ENCODE measurements at regions not wholly inside any gene's neighbourhood (a gene's known extent, or its start where the extent isn't known, plus 50 kb on each side); places are given as distances from the start of the nearest gene placed in this dataset.
"Not testable (repeated sequence)": the region's sequence is repeated elsewhere in the genome, so short reads cannot be mapped to it uniquely, and the experiment has no call there.

DNA sequence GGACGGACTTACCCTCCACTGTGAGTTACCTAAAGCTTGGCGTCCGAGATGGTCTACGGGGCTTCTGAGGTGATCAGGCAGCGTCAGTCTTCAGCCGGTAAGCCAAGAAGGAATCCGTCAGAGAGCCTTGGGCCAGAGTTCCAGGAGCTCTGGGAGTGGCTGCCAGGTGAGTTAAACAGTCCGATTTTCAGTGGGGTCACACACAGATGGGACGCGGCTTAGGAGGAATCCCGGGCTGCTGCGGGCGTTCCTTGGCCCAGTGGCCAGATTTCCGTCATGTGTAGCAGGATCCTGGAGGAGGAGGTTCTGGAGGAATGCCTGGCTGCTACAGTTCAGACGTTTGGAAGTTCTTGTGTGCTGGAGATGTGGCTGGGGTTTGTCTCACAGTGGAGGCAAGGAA, 700.7 kb upstream of the NEGR1 start:
- H3K36me3 Mint-ChIP-seq; H3K4me3 Mint-ChIP-seq; H3K27me3 Mint-ChIP-seq; H3K4me1 Mint-ChIP-seq; H3K27ac Mint-ChIP-seq; DNase-seq; ATAC-seq (ENCODE audit: low read depth in 2 of 2): not testable (repeated sequence)
- H3K9me3 Mint-ChIP-seq, result peaks cover 4 to 17% (median 7%) of the 10 kb centered on the region in 7 donors

- Mint-ChIP-seq H3K9me3 (peaks cover 0 to 6% (median 2%) of the 10 kb centered on the region in 7 donors), H3K4me1 (no peaks in the 10 kb centered on the region), H3K27ac (no peak overlapping the region), H3K36me3 (no peaks in the 10 kb centered on the region), H3K27me3 (no peaks in the 10 kb centered on the region), H3K4me3 (no peak overlapping the region)
- DNase-seq (no peak), ATAC-seq (ENCODE audit: low read depth in 2 of 2) (no peak)
Observed at GRCh38 chr1:72969461-72969860, 687.1 kb upstream of the NEGR1 start.

- Mint-ChIP-seq H3K4me1 (no peaks in the 10 kb centered on the region), H3K27ac (no peak overlapping the region), H3K9me3 (peaks cover 0 to 5% (median 0%) of the 10 kb centered on the region in 7 donors), H3K36me3 (no peaks in the 10 kb centered on the region), H3K4me3 (no peak overlapping the region), H3K27me3 (no peaks in the 10 kb centered on the region)
- DNase-seq, result no peak
- no peak for ATAC-seq (ENCODE audit: low read depth in 2 of 2)
Observed at GRCh38 chr1:72954943-72955342, 672.6 kb upstream of the NEGR1 start.

- not testable (repeated sequence) for H3K4me3 Mint-ChIP-seq; ATAC-seq (ENCODE audit: low read depth in 2 of 2); H3K4me1 Mint-ChIP-seq; H3K27me3 Mint-ChIP-seq; H3K36me3 Mint-ChIP-seq; H3K9me3 Mint-ChIP-seq; DNase-seq; H3K27ac Mint-ChIP-seq
Observed at GRCh38 chr1:72950900-72951299, 668.6 kb upstream of the NEGR1 start.

- Mint-ChIP-seq H3K9me3 (peaks cover 0 to 2% (median 0%) of the 10 kb centered on the region in 7 donors), H3K4me1 (no peaks in the 10 kb centered on the region), H3K27me3 (no peaks in the 10 kb centered on the region), H3K36me3 (no peaks in the 10 kb centered on the region), H3K27ac (no peak overlapping the region), H3K4me3 (no peak overlapping the region)
- ATAC-seq (ENCODE audit: low read depth in 2 of 2) (no peak), DNase-seq (no peak)
Observed at GRCh38 chr1:72946903-72947499, 664.7 kb upstream of the NEGR1 start.

GRCh38 chr1:72942008-72942407, 659.7 kb upstream of the NEGR1 start:
- Mint-ChIP-seq H3K4me1 (no peaks in the 10 kb centered on the region), H3K36me3 (no peaks in the 10 kb centered on the region), H3K27me3 (no peaks in the 10 kb centered on the region), H3K9me3 (no peaks in the 10 kb centered on the region), H3K4me3 (no peak overlapping the region), H3K27ac (no peak overlapping the region)
- no peak for DNase-seq
- ATAC-seq (ENCODE audit: low read depth in 2 of 2), result no peak

DNA sequence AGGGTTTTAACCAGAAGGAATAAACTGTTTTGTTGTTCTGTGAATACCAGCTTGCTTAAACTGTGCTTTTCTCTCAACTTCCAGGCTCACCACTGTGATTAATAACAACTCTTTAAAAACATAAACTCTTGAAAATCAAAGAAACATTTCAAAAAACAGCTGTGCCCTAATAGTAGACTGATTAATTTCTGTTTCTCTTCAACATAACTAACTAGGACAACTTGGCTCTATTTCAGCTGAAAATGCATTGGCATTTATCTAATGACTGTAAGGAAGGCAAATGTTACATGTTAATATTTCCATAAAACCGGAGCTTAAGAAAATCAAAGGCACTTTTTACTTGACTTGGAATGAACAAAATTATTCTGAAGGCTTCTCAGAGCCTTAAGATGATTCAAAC, 656.1 kb upstream of the NEGR1 start:
- H3K27me3 Mint-ChIP-seq, result no peaks in the 10 kb centered on the region
- no peak overlapping the region for H3K4me3 Mint-ChIP-seq
- H3K36me3 Mint-ChIP-seq, result no peaks in the 10 kb centered on the region
- H3K27ac Mint-ChIP-seq, result no peak overlapping the region
- no peaks in the 10 kb centered on the region for H3K9me3 Mint-ChIP-seq
- no peaks in the 10 kb centered on the region for H3K4me1 Mint-ChIP-seq
- ATAC-seq (ENCODE audit: low read depth in 2 of 2), result no peak
- DNase-seq, result no peak

GRCh38 chr1:72937905-72938304, 655.6 kb upstream of the NEGR1 start:
- no peaks in the 10 kb centered on the region for H3K4me1 Mint-ChIP-seq
- ATAC-seq (ENCODE audit: low read depth in 2 of 2) (no peak), DNase-seq (no peak)
- no peaks in the 10 kb centered on the region for H3K36me3 Mint-ChIP-seq
- H3K27ac Mint-ChIP-seq, result no peak overlapping the region
- no peak overlapping the region for H3K4me3 Mint-ChIP-seq
- H3K9me3 Mint-ChIP-seq, result peaks cover 0 to under 1% (median 0%) of the 10 kb centered on the region in 7 donors
- no peaks in the 10 kb centered on the region for H3K27me3 Mint-ChIP-seq

DNA sequence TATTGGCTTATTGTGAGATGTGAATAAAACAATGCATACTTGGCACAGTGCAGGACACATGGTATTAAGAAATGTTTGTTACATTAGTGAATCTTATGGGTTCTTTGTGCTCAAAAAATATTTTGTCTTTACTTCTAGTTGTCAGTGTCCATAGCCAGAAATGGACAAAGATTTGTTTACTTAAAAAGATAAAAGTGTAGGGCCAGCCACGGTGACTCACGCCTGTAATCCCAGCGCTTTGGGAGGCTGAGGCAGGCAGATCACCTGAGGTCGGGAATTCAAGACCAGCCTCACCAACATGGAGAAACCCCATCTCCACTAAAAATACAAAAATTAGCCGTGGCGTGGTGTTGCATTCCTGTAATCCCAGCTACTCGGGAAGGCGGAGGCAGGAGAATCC, 654.6 kb upstream of the NEGR1 start:
- ATAC-seq (ENCODE audit: low read depth in 2 of 2), result no peak
- Mint-ChIP-seq H3K27me3 (no peaks in the 10 kb centered on the region), H3K4me3 (no peak overlapping the region), H3K36me3 (no peaks in the 10 kb centered on the region), H3K4me1 (no peaks in the 10 kb centered on the region), H3K27ac (no peak overlapping the region), H3K9me3 (peaks cover 0 to 8% (median 0%) of the 10 kb centered on the region in 7 donors)
- no peak for DNase-seq

DNA sequence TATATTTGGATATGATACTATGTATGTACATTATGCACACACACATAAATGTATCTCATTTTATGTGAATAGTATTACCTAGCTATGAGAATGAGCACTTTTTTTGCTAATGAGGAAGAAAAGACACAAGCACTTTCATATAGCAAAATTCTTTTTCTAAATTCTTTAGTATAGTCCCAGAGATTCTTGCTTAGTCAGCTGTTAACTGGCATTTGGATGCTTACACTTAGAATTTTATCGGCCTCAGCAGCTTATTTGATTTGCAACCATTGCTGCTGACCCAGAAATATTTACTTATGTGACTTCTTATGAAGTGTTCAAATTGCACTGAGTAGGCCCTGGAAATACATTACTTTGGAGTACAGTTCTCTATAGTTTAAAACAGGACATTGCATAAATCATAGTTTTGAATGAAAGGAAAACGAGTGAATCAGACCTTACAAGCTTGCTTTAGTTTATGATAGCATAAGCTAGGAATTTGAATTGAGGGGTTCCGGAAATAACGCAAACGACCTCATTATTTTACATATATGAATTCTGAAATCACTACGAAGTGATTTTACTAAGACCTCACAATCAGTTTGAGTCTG, 653.9 kb upstream of the NEGR1 start:
- Mint-ChIP-seq H3K36me3 (no peaks in the 10 kb centered on the region), H3K4me3 (no peak overlapping the region), H3K9me3 (peaks cover 0 to 8% (median 0%) of the 10 kb centered on the region in 7 donors), H3K27ac (no peak overlapping the region), H3K27me3 (no peaks in the 10 kb centered on the region), H3K4me1 (no peaks in the 10 kb centered on the region)
- DNase-seq, result no peak
- ATAC-seq (ENCODE audit: low read depth in 2 of 2), result no peak

GRCh38 chr1:72932025-72932424, 649.7 kb upstream of the NEGR1 start:
- Mint-ChIP-seq H3K27ac (no peak overlapping the region), H3K4me3 (no peak overlapping the region), H3K36me3 (no peaks in the 10 kb centered on the region), H3K4me1 (no peaks in the 10 kb centered on the region), H3K9me3 (peaks cover 0 to 9% (median 5%) of the 10 kb centered on the region in 7 donors), H3K27me3 (no peaks in the 10 kb centered on the region)
- no peak for DNase-seq
- no peak for ATAC-seq (ENCODE audit: low read depth in 2 of 2)

GRCh38 chr1:72930528-72930927, 648.2 kb upstream of the NEGR1 start:
- no peaks in the 10 kb centered on the region for H3K4me1 Mint-ChIP-seq
- DNase-seq, result no peak
- H3K27me3 Mint-ChIP-seq, result no peaks in the 10 kb centered on the region
- no peak overlapping the region for H3K4me3 Mint-ChIP-seq
- no peaks in the 10 kb centered on the region for H3K36me3 Mint-ChIP-seq
- H3K27ac Mint-ChIP-seq, result peak overlapping the region in 2 of 6 donors; percentile 0 to 9
- peaks cover 0 to 9% (median 5%) of the 10 kb centered on the region in 7 donors for H3K9me3 Mint-ChIP-seq
- no peak for ATAC-seq (ENCODE audit: low read depth in 2 of 2)

- no peak overlapping the region for H3K27ac Mint-ChIP-seq
- no peak for DNase-seq
- H3K27me3 Mint-ChIP-seq, result no peaks in the 10 kb centered on the region
- H3K4me1 Mint-ChIP-seq, result no peaks in the 10 kb centered on the region
- H3K9me3 Mint-ChIP-seq, result no peaks in the 10 kb centered on the region
- H3K36me3 Mint-ChIP-seq, result no peaks in the 10 kb centered on the region
- H3K4me3 Mint-ChIP-seq, result no peak overlapping the region
- ATAC-seq (ENCODE audit: low read depth in 2 of 2), result no peak
Observed at GRCh38 chr1:72918940-72919339, 636.6 kb upstream of the NEGR1 start.

GRCh38 chr1:72917920-72918319, 635.6 kb upstream of the NEGR1 start:
- H3K4me1 Mint-ChIP-seq, result no peaks in the 10 kb centered on the region

DNA sequence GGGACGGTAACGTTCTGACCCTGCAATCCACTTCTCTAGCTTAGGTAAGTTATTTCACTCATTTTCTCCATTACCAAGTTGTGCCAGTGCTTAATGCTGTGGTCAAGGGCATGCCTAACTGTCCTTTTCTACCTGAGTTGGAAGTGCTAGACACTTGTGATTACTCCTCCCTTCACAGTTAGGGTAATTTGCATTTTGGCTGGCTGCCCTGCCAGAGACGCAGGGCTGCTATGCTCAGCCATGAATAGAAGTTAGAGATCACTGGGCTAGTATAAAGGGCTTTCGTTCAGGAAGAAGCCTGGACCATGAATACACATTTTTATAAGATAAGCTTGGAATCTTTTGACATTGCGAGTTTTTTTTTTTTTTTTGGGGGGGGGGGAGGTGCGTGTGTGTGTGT, 633.2 kb upstream of the NEGR1 start:
- H3K9me3 Mint-ChIP-seq, result no peaks in the 10 kb centered on the region
- H3K27me3 Mint-ChIP-seq, result no peaks in the 10 kb centered on the region
- DNase-seq (no peak), ATAC-seq (ENCODE audit: low read depth in 2 of 2) (no peak)
- no peak overlapping the region for H3K27ac Mint-ChIP-seq
- no peak overlapping the region for H3K4me3 Mint-ChIP-seq
- H3K36me3 Mint-ChIP-seq, result no peaks in the 10 kb centered on the region
- no peaks in the 10 kb centered on the region for H3K4me1 Mint-ChIP-seq

More at GRCh38 chr1:72917920-72918319, 635.6 kb upstream of the NEGR1 start:
- no peak overlapping the region for H3K4me3 Mint-ChIP-seq
- H3K36me3 Mint-ChIP-seq, result no peaks in the 10 kb centered on the region
- no peaks in the 10 kb centered on the region for H3K9me3 Mint-ChIP-seq
- H3K27me3 Mint-ChIP-seq, result no peaks in the 10 kb centered on the region
- ATAC-seq (ENCODE audit: low read depth in 2 of 2) (no peak), DNase-seq (no peak)
- no peak overlapping the region for H3K27ac Mint-ChIP-seq

All from naive B cell (primary cell).